Activated CD8-positive, alpha-beta memory T cell treated with anti-CD3 and anti-CD28 coated beads for 36 hours (primary cell): ENCODE measurements at regions not wholly inside any gene's neighbourhood (a gene's known extent, or its start where the extent isn't known, plus 50 kb on each side); places are given as distances from the start of the nearest gene placed in this dataset.
"Not testable (repeated sequence)": the region's sequence is repeated elsewhere in the genome, so short reads cannot be mapped to it uniquely, and the experiment has no call there.

ENCODE experiments used
- CTCF ChIA-PET: fragments of 350-600 bp; sonication (Branson Sonifier 250); formaldehyde crosslinking; loops from one replicate; lab custom pipeline; 2021; ENCODE audit warnings: antibody characterized with exemption; lab: Charles Lee
- POLR2A ChIA-PET: fragments of 350-600 bp; sonication (Branson Sonifier 250); formaldehyde crosslinking; loops from one replicate; lab custom pipeline; 2021; ENCODE audit warnings: antibody characterized with exemption; lab: Charles Lee

DNA sequence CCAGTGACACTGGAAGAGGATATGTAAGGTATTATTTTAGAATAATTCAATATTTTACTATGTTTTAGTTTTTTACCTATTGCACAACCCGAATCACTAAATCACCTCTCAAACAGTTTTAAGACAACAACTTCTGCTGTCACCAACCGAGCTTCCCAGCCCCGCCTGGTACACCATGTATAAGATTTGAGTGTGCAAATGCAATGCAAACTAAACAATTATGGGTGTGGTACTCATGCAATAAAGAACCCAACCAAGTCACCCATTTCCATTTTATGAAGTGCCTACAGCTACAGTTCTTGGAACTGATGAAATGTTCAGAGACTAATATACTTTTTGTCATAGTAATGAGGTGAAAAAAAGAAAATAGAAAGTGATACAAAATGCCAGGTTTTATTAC lies 256.2 kb downstream of the TAFA4 start:
- POLR2A ChIA-PET = no interaction called here

GRCh38 chr3:68667346-68667745 lies 265.0 kb downstream of the TAFA4 start:
- CTCF ChIA-PET = no interaction called here
- POLR2A ChIA-PET = no interaction called here

More for the DNA sequence above, 256.2 kb downstream of the TAFA4 start:
- CTCF ChIA-PET = no interaction called here

- CTCF ChIA-PET = interaction anchor here (0.6 kb wide), 1 partner anchor 951 kb away, joined by 5 read pairs; no protein-coding TSS in a partner anchor
- POLR2A ChIA-PET = no interaction called here
Measured at GRCh38 chr3:68666429-68667136, 265.8 kb downstream of the TAFA4 start.

DNA sequence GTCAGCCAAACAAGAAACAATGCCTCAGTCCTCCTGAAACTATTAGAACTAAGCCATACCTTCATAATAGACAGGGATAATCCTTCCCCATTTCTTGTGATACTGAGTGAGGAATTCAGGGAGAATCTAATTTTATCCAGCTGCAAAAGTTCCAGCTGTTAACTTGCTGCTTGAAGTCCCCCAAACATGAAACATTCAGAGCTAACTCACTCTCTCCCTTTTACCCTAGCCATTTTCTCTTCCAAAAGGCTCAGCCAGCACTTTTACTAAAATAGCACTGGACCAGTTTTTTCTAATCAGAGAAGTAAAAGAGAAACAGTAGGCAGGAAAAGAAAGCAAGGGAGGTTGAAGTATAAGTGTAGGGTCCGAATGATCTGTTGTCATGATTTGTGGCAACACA lies 268.1 kb downstream of the TAFA4 start:
- CTCF ChIA-PET = no interaction called here
- POLR2A ChIA-PET = no interaction called here

DNA sequence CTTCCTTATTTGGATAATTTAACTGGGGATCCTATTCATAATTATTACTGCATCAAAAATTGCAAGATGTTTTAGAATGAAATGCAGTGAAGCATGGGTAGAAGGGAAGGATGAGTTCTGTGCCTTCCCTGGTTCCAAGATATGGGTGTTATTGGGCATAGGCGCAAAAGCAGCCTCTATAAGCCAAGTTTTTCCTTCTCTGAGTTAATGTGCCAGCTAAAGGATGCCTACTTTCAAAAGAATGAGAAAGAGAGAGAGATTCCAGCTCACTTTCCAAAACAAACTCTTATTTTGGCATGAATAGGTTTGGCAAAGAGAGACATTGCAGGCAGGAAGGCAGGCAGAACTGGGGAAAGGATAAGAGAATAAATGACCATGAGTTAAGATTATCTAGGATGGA lies 270.2 kb downstream of the TAFA4 start:
- ChIA-PET POLR2A (no interaction called here), CTCF (no interaction called here)

- POLR2A ChIA-PET = not testable (repeated sequence)
Measured at GRCh38 chr3:68650657-68651056, 281.7 kb downstream of the TAFA4 start.

GRCh38 chr3:68648494-68648893 lies 283.9 kb downstream of the TAFA4 start:
- ChIA-PET CTCF (no interaction called here), POLR2A (no interaction called here)

More at GRCh38 chr3:68650657-68651056, 281.7 kb downstream of the TAFA4 start:
- CTCF ChIA-PET = not testable (repeated sequence)

DNA sequence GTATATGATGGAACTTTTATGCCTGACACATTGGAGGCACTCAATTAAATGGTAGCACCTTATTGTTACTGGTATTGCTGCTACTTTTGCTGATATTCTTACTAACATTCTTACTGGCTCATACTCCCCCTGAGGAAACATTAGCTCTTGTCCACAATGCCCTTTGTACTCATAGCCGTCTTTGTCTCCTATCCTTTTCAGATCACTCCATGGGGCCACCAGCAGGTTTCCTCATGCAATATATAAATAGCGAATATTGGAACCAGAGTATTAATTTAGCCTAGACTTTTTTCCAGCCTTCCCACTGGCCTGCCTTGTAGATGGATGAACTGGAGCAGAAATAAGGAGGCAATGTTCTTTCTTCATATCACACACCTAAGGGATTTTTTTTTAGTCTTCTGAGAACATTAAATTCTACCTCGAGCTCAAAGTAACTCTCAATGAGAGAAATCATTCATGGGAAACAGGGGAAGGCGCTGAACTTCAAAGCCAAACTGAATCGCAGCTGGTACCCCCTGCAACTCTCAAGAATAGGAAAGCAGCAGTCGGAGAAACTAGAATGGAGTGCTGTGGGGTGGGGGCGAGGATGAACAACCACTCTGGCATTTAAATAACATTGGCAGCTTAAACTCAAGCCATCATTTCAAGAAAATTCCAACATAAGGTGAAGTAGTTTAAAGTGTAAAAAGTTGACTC lies 300.3 kb downstream of the TAFA4 start:
- CTCF ChIA-PET = no interaction called here

GRCh38 chr3:68620211-68620610 lies 312.1 kb downstream of the TAFA4 start:
- ChIA-PET POLR2A (no interaction called here), CTCF (no interaction called here)

More for the DNA sequence above, 300.3 kb downstream of the TAFA4 start:
- POLR2A ChIA-PET = no interaction called here

GRCh38 chr3:68614087-68614486 lies 318.3 kb downstream of the TAFA4 start:
- POLR2A ChIA-PET = no interaction called here
- CTCF ChIA-PET = no interaction called here

- ChIA-PET POLR2A (no interaction called here), CTCF (no interaction called here)
Measured at GRCh38 chr3:68571321-68571720, 361.0 kb downstream of the TAFA4 start.

GRCh38 chr3:68560728-68561127 lies 371.6 kb downstream of the TAFA4 start:
- POLR2A ChIA-PET = no interaction called here
- CTCF ChIA-PET = no interaction called here

DNA sequence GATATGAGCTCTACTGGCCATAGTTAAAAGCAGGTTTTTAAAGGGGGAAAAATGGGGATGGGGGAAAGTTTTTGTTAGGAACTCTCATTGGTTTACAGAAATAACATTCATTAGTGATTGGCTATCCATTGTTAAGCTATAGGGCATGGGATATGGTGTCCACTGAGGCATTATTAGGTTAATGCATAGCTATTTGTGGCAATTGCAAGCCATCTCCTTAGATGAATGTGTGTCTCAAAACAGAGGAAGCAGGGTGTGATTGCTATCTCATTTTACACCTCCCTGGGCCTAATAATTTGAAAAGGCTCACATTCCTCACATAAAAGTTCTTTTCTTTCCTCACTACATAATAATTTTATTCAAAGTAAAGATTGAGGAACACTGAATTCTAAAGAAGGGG lies 396.6 kb downstream of the TAFA4 start:
- POLR2A ChIA-PET = no interaction called here
- CTCF ChIA-PET = no interaction called here

- ChIA-PET CTCF (no interaction called here), POLR2A (no interaction called here)
Measured at GRCh38 chr3:68523330-68523729, 409.0 kb downstream of the TAFA4 start.

DNA sequence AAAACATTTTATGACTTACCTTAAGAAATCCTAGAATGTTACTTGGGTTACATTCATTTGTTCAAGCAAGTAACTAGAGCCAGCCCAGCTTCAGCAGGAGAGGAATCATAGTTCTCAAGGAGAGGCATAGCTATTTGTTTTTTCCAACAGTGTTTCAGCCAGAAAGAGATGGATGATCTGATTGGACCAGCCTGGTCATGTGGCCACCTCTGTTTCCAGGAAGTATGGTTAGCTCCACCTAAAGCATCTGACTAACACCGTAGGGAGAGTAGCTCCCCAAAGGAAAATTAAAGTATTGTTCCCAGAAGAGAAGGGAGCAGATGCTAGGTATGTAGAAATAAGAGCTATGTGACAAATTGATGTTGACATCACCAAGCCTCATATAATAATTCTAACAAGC lies 417.1 kb downstream of the TAFA4 start:
- ChIA-PET CTCF (no interaction called here), POLR2A (no interaction called here)

DNA sequence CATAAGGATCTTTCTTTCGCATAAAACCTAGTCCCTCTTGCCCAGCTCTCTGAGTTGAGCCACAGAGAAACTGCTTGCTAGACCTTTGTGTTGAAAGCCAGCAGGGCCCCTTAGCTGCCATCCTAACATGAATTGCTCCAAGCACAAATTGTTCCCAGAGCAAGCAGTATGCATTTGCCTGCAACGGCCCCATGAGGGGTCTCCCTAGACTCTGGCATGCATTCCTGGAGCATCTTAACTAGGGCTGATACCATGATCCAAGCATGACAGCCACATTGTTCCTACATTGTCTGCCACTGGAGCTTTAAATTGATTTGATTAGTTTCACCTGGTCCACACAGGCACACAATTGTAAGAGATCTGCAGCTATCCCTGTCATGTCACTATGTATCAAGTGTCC lies 428.1 kb downstream of the TAFA4 start:
- ChIA-PET POLR2A (no interaction called here), CTCF (no interaction called here)

DNA sequence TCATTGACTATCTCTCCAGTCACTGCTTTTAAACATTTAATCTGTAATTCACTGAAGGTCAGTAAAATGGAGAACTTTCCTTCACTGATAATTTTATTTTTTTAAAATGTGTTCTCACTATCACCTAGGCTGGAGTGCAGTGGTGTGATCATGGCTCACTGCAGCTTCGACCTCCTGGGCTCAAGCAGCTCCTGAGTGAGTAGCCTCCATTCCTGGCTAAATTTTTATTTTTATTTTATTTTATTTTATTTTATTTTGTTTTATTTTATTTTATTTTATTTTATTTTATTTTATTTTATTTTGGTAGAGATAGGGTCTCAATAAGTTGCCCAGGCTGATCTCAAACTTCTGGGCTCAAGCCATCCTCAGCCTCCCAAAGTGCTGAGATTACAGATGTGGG lies 446.5 kb downstream of the TAFA4 start:
- CTCF ChIA-PET, POLR2A ChIA-PET: not testable (repeated sequence)

DNA sequence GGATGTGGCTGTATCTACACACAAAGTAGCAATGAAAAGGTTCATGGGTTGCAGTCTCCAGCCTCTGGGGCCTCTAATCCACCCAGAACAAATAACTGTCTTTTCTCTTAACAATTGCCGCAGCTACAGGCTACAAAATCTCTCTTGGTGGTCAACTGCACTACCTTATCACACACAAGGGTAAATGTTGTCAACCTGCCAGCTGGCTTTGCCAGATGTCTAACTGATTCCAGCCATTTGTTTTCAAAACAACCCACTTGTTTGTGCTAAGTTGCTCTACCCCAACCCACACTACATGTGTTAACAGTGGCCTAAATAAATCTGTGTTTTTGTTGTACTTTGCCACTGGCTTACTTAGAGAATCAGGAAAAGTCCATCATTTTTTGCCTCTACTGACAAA lies 447.3 kb downstream of the TAFA4 start:
- POLR2A ChIA-PET = no interaction called here
- CTCF ChIA-PET = no interaction called here

- POLR2A ChIA-PET = no interaction called here
- CTCF ChIA-PET = no interaction called here
Measured at GRCh38 chr3:68483601-68484000, 448.7 kb downstream of the TAFA4 start.

DNA sequence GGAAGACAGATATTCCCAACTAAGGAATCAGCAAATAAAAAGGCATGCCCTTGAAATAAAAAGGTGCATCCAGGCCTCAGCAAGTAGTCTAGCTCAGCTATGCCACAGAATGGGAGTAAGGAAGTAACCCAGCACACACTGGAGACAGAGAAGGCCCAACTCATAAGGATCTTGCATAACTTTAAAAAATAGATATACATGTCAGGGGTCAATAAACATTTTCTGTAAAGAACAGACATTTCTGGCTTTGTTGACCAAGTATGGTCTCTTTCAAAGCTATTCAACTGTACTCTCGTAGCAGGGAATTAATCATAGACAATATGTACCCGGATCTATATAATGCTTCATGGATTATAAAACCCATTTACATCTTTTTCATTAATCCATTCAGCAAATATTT lies 449.3 kb downstream of the TAFA4 start:
- POLR2A ChIA-PET = no interaction called here
- CTCF ChIA-PET = no interaction called here

DNA sequence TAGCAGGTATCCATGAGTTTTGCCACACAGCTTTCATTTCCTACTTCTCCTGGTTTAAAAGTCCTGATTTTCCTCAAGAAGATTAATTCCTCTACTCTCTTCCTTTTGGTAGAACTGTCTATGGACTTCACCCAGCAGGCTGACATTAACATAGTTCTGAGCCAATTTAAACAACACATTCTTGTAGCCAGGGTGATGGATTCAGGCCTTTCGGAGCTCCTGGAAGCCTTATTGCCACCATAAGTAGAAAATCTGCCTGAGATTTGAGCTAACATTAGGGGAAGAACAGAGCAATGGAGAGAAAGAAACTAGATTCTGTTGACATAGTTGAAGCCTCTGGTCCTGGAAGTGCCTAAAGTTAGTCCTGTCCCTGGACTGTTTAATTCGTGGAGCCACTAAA lies 449.8 kb downstream of the TAFA4 start:
- POLR2A ChIA-PET = no interaction called here

More for the DNA sequence above, 449.8 kb downstream of the TAFA4 start:
- CTCF ChIA-PET = no interaction called here
